ENCODE measurements at regions not wholly inside any gene's neighbourhood (a gene's known extent, or its start where the extent isn't known, plus 50 kb on each side); places are given as distances from the start of the nearest gene placed in this dataset.

DNA sequence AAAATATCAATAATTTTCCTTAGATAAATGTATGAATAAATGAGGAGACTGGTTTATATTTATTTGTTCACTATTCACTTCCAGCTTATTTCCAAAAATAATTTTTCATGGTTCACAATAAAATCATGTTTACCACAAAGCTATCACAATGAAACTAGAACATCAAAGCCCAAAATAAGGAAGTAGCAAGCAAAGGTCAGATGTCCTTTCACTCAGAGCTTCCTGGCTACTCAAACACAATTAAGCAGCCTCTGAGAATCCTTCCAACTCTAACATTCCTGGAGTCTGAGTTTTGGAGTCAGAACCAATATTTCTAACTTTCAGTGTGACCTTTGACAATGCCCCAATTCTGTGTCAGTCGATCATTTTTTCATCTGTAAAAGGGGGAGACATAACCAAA, 527.0 kb downstream of the SOX6 start:
- Histone ChIP-seq H3K4me2 (ENCODE audit: insufficient read depth, insufficient read length, low read length) (no peak overlapping the region), H3K14ac (ENCODE audit: insufficient read depth, low read length) (no peak overlapping the region), H3K23ac (ENCODE audit: insufficient read length, low read depth, low read length) (no peak overlapping the region), H3K9ac (ENCODE audit: extremely low read depth, insufficient read length, low read length) (no peak overlapping the region), H2BK20ac (ENCODE audit: low read depth, low read length, poor library complexity, severe bottlenecking) (no peak overlapping the region), H2BK12ac (ENCODE audit: insufficient read length, low read depth, low read length) (no peak overlapping the region), H3K79me1 (ENCODE audit: insufficient read depth, low read depth, low read length, poor library complexity, severe bottlenecking) (no peaks in the 10 kb centered on the region), H4K5ac (ENCODE audit: insufficient read length, low read depth, low read length) (no peak overlapping the region), H3K23me2 (ENCODE audit: insufficient read length, low read depth, low read length, poor library complexity, severe bottlenecking) (no peaks in the 10 kb centered on the region), H2AFZ (ENCODE audit: low read length) (no peak overlapping the region), H4K91ac (ENCODE audit: insufficient read length, low read depth, low read length) (no peak overlapping the region), H2BK120ac (ENCODE audit: low read depth, low read length, poor library complexity, severe bottlenecking) (no peak overlapping the region), H2AK5ac (ENCODE audit: insufficient read length, low read length) (no peak overlapping the region), H3K4me1 (ENCODE audit: insufficient read depth, low read length) (no peaks in the 10 kb centered on the region), H3K9me3 (ENCODE audit: control insufficient read depth, low read depth, low read length) (no peaks in the 10 kb centered on the region), H4K20me1 (ENCODE audit: control insufficient read depth, insufficient read depth, insufficient read length) (no peaks in the 10 kb centered on the region), H2BK5ac (ENCODE audit: insufficient read length, low read length) (no peak overlapping the region), H3K18ac (ENCODE audit: insufficient read length, low read depth, low read length) (no peak overlapping the region), H4K8ac (replicated peaks; ENCODE audit: insufficient read length, low read depth, low read length) (no peak overlapping the region), H3T11ph (ENCODE audit: low read length) (no peak overlapping the region), H3K79me2 (ENCODE audit: insufficient read depth, low read length) (no peaks in the 10 kb centered on the region), H3K4ac (ENCODE audit: low read depth, low read length) (no peak overlapping the region), H3K56ac (ENCODE audit: insufficient read length, low read depth, low read length) (no peak overlapping the region), H3K27me3 (ENCODE audit: insufficient read depth, low read length) (no peaks in the 10 kb centered on the region), H2BK15ac (ENCODE audit: low read depth, low read length) (no peak overlapping the region), H3K27ac (ENCODE audit: insufficient read length, low read depth, low read length) (no peak overlapping the region)
- Mint-ChIP-seq H3K27me3 (ENCODE audit: low read depth) (peaks cover 4% of the 10 kb centered on the region), H3K27ac (no peak overlapping the region), H3K36me3 (ENCODE audit: insufficient read depth in 1 of 3, low read depth in 3 of 3) (no peaks in the 10 kb centered on the region), H3K4me1 (peaks cover 0 to 3% of the 10 kb centered on the region in 2 experiments; a peak in 2 of 4 replicates), H3K4me3 (no peak overlapping the region), H3K9me3 (no peaks in the 10 kb centered on the region)
- TF ChIP-seq, protein P1, sequence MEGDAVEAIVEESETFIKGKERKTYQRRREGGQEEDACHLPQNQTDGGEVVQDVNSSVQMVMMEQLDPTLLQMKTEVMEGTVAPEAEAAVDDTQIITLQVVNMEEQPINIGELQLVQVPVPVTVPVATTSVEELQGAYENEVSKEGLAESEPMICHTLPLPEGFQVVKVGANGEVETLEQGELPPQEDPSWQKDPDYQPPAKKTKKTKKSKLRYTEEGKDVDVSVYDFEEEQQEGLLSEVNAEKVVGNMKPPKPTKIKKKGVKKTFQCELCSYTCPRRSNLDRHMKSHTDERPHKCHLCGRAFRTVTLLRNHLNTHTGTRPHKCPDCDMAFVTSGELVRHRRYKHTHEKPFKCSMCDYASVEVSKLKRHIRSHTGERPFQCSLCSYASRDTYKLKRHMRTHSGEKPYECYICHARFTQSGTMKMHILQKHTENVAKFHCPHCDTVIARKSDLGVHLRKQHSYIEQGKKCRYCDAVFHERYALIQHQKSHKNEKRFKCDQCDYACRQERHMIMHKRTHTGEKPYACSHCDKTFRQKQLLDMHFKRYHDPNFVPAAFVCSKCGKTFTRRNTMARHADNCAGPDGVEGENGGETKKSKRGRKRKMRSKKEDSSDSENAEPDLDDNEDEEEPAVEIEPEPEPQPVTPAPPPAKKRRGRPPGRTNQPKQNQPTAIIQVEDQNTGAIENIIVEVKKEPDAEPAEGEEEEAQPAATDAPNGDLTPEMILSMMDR (conservative IDR thresholded peaks at IDR 0.05): no peak
- DNase-seq: no peak
- no CpG with 5 or more reads among the region's 1 CpG for WGBS (ENCODE audit: extremely low coverage, insufficient read length, low lambda C conversion rate)

All from H9 (cell line).